Activated CD8-positive, alpha-beta memory T cell treated with anti-CD3 and anti-CD28 coated beads, Interleukin-2, amount 50 U/mL, for 24 hours (primary cell): ENCODE measurements at regions not wholly inside any gene's neighbourhood (a gene's known extent, or its start where the extent isn't known, plus 50 kb on each side); places are given as distances from the start of the nearest gene placed in this dataset.
"Not testable (repeated sequence)": the region's sequence is repeated elsewhere in the genome, so short reads cannot be mapped to it uniquely, and the experiment has no call there.

ENCODE experiments used
- DNase-seq: peaks from one replicate; pipeline ENCODE4 v3.0.0-alpha.2; 2020; ENCODE audit errors: extremely low read depth

- DNase-seq: no peak
These were observed 123.4 kb upstream of the SOD1 start for GRCh38 chr21:31536138-31536537.

- DNase-seq: no peak
These were observed 127.5 kb upstream of the SOD1 start for GRCh38 chr21:31531967-31532366.

DNA sequence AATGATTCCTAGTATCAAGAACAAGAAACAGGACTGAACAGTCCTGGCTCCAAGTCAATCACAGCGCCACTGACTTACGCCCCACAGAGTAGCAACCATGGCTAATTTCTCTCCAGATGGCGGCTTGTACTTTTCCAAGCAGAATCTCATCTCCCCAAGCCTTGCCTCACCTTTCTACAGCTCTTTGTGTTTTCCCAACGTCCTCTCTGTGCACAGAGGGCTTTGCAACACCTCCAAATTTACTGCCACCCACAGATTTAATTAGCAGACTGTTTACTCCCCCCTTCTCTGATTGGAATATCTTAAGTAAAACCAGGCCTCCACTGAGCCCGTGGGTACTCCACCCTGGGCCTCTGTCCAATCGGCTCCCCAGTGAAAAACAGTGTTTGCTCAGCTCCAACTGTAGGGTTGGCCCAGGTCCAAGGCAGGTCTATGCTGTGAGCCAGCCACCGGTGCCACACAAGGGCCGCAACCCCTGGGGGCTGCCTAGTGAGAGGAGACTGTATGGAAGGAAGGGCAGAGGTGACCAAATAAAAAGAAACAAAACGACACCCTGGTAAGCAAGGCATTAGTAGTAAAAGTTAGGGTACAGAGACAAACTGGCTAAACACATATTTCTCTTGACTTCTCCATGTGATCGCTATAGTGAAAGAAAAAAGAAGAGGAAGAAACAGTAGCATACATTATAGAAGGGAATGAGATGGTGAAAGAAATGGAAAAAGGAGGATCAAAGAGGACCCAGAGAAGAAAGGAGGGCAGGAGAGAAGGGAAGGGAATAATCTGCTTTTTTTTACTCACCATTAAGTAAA is 128.4 kb upstream of the SOD1 start:
- no peak for DNase-seq

- no peak for DNase-seq
These were observed 129.1 kb upstream of the SOD1 start for GRCh38 chr21:31530364-31530763.

- no peak for DNase-seq
These were observed 130.1 kb upstream of the SOD1 start for GRCh38 chr21:31529406-31529805.

- no peak for DNase-seq
These were observed 133.5 kb upstream of the SOD1 start for GRCh38 chr21:31526040-31526439.

- no peak for DNase-seq
These were observed 135.4 kb upstream of the SOD1 start for GRCh38 chr21:31524140-31524539.

- DNase-seq: no peak
These were observed 138.0 kb upstream of the SOD1 start for GRCh38 chr21:31521515-31521914.

DNA sequence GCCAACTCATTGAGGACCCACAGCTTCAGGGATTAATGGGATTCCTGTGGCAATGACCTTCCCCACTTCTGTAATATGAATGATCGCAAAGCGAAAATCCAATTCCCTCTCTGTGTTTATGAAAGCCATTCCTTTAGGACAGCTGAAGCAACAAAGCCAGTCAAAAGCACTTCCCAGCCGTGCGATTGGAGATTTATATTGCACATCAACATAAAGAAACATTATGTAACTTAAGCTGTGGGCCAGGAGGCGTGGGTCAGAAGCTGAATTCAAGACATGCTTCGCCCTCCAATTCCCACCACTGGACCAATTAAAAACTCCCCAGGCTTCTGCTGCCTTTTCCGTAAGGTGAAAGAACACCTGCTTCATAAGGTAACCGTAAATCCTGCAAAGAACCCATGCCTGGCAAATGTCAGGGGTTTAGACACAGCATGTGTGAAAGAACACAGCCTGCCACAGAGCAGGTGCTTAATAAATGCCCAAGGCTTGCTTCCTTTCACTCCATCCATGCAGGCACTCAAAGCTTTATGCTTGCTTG is 138.9 kb upstream of the SOD1 start:
- no peak for DNase-seq

DNA sequence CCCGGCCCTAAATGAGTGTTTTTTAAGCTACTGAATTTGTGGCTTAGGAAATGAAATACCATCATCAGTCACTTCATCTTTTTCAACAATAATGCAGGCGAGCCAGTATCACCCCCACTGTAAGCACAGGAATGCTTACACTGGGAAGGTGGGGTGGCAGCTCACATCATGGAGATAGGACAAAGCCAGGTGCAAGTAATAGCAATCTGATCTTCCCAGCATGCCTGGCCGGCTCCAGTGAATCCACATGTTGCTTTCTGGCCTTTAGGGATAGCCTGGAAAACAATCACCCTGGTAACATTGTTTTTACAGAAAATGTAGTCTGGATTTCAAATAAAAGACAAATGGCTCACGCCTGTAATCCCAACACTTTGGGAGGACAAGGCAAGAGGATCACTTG is 140.9 kb upstream of the SOD1 start:
- no peak for DNase-seq

DNA sequence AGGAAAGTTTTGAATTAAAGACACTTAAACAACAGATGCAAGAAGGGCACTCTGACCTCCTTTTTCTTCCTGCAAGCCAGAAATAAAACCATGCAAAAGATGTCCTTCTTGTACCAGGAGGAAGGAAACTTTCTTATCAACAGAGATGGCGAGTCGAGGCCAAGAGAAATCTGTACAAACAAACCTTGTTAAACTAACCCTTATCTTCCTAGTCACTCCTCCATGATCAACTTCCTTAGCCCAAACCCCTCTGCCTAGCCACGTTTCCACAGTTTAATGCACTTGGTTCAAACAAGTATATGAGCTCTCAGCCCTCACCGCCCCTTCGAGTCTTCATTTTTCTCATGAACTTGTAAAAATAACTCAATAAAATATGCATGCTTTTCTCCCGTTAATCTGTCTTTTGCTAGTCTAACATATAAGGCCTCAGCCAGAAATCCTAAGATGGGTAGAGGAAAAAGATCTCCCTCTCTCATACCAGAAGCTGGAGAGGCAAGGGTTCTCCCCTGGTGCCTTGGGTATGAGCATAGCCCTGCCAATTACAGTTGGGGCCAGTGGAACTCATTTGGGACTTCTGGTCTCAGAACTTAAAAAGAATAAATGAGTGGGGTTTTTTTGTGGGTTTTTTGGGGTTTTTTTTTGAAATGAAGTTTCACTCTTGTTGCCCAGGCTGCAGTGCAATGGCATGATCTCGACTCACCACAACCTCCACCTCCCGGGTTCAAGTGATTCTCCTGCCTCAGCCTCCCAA is 141.7 kb upstream of the SOD1 start:
- DNase-seq: no peak

- DNase-seq: no peak
These were observed 144.2 kb upstream of the SOD1 start for GRCh38 chr21:31515253-31515652.

DNA sequence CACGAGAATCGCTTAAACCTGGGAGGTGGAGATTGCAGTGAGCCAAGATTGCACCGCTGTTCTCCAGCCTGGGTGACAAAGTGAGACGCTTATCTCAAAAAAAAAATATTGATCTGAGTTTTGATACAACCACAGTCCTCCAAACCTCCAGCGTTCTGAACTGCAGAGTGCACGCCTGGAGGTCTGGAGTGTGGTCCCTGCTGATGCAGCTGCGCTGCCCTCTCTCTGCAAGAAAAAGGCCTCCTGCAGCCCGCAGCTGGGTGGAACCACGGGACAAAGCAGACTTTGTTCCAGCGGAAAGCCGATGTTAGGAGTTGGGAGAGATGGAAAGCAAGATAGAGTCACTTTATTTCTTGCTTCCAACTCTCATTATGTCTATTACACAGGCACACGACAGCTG is 144.9 kb upstream of the SOD1 start:
- DNase-seq: no peak

GRCh38 chr21:31513541-31513940 is 146.0 kb upstream of the SOD1 start:
- DNase-seq: not testable (repeated sequence)

GRCh38 chr21:31511999-31512398 is 147.5 kb upstream of the SOD1 start:
- not testable (repeated sequence) for DNase-seq

DNA sequence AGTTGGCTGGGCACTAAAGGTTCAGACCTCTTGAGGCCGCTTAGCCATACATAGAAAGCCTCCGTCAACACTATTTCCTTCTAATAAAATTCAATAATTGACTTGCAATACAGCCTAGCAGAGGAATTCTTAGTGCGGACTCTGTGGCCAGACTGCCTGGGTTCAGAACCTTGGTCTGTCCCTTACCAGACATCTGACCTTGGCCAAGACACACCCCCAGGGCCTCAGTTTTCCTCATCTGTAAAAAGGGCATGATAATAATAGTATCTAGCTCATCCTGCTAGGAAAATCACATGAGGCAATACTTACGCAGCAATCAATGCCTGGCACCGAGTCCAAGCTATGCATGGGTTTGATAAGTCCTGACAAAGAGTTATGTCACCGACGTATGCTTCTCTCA is 148.2 kb upstream of the SOD1 start:
- no peak for DNase-seq

DNA sequence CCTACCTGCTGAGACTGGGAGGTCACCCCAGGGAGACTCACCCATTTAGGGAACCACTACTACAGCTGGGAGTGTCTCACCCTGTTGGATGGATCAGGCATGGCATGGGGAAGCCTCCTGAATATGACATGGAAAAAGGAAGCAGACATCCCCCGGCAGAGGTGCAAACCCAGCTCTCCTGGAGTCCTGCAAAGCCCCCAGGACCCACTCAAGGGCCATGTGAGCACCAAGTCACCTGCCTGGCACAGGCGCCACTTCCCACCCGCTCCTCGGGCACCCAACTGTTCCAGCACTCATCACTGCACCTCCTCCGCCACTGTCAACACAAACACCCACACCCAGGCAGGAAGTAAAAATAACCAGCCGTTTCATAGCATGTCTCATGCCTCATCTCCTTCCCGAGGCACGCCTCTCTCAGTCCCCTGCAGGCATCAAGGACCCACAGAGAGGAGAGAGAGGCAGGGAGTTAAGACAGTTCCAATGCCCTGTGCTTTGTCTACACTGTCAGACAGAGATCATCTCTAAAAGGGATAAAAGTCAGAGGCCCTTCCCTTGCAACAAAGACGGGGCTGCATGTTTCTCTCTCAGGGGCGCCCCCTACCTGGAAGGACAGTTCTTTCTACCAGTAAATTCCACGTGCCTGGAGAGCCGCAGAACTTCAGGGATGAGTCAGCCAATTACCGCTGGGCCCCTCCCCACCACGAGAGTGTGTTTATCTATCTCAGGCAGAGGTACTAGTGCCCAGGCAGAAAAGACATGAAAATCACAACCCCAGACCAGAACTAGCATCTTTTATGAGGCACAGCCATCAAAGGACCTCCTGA is 150.1 kb upstream of the SOD1 start:
- peak; percentile 57 for DNase-seq

DNA sequence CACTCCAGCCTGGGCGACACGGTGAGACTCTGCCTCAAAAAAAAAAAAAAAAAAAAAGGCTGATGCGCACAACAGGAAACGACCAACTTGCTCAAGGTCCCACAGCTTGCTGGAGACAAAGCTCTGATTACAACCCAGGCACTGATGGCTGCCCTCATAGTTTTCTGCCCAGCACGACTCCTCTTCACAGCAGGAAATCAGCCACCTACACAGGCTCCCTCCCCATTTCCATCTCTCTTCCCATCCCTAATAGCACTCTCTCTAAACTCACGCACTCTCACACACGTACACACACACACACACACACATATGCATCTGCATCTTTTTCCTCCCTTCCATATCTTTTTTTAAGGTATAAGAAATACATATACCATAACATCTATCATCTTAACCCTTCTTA is 153.5 kb upstream of the SOD1 start:
- no peak for DNase-seq

- no peak for DNase-seq
These were observed 155.6 kb upstream of the SOD1 start for GRCh38 chr21:31503939-31504338.

GRCh38 chr21:31503467-31503866 is 156.0 kb upstream of the SOD1 start:
- no peak for DNase-seq

DNA sequence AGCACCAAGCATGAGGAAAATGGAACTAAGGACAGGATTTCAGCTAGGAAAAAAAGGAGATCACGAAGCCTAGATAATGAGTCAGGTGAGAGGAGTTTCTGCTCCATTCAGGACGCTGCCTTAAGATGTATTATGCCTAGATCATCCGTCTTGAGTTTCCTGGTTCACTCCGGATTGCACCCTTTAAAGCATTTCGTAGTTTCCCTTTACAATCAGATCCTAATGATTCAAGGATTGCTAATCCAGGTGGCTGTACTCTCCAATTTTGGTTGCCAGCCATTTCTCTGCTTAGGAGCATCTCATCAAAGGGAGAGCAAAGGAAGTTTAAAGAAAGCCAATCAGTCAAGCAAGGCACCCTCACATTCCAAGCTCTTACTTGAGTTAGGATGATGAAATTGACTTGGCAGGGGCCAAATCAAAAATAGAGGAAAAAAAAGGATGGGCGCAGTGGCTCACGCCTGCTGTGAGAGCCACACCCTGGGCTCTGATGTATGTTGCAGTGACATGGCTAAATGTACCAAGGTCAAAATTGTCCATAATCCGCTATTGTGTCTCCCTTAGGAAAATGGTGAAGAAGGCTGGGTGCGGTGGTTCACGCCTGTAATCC is 156.9 kb upstream of the SOD1 start:
- no peak for DNase-seq

DNA sequence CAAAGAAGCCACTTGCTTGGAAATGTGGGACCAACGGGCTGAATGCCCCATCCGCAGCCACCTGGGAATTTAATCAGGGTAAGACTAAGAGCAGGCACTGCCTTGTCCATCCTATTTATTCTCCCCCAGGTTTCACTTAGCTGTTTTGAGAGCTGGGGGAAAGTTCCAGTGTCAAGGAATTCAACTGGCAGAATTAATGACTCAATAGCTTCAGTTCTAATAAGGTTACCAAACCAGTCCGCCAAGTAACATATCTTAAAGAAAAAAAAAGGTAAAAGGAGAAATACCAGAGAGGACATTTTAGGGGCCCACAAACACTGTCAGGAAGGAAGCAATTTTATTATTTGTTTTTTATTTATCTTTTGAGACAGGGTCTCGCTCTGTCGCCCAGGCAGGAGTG is 157.6 kb upstream of the SOD1 start:
- no peak for DNase-seq
